ENCODE measurements at regions not wholly inside any gene's neighbourhood (a gene's known extent, or its start where the extent isn't known, plus 50 kb on each side); places are given as distances from the start of the nearest gene placed in this dataset.

DNA sequence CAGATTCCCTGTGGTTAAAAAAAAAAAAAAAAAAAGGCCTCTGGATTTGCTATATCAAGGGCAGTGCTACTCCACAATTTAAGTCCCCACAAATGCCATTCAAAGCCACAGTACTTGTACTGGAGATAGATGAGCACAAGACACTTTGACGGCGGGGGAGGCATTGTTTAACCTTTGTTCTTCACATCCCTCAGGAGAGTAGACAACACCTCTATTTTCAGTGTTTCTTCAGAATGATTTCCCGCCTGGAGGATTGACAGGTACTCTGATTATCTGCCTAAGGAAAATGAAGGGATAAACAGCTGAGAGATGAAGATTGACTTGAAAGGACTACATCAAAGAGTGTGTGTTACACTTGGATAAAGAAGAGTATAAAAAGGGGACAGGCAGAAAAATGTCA is 58.7 kb downstream of the OTOL1 start:
- H3K4me2 ChIP-seq (ENCODE audit: low read depth, low read length, poor library complexity, severe bottlenecking), result no peak overlapping the region
- H2AFZ ChIP-seq (ENCODE audit: low read length), result no peak overlapping the region
- no peaks in the 10 kb centered on the region for H4K20me1 ChIP-seq (ENCODE audit: insufficient read depth, low read length, poor library complexity, severe bottlenecking)
- H3K4me1 ChIP-seq (ENCODE audit: insufficient read depth, low read length, poor library complexity, severe bottlenecking), result peaks cover 12% of the 10 kb centered on the region
- H3K36me3 ChIP-seq (ENCODE audit: insufficient read depth, low read length), result no peaks in the 10 kb centered on the region
- no peaks in the 10 kb centered on the region for H3F3A ChIP-seq (ENCODE audit: low read depth)
- H3K79me2 ChIP-seq (ENCODE audit: insufficient read depth, low read length), result no peaks in the 10 kb centered on the region
- H3K27me3 ChIP-seq (ENCODE audit: insufficient read depth, low read length, poor library complexity, severe bottlenecking), result no peaks in the 10 kb centered on the region
- TF ChIP-seq, protein P1, sequence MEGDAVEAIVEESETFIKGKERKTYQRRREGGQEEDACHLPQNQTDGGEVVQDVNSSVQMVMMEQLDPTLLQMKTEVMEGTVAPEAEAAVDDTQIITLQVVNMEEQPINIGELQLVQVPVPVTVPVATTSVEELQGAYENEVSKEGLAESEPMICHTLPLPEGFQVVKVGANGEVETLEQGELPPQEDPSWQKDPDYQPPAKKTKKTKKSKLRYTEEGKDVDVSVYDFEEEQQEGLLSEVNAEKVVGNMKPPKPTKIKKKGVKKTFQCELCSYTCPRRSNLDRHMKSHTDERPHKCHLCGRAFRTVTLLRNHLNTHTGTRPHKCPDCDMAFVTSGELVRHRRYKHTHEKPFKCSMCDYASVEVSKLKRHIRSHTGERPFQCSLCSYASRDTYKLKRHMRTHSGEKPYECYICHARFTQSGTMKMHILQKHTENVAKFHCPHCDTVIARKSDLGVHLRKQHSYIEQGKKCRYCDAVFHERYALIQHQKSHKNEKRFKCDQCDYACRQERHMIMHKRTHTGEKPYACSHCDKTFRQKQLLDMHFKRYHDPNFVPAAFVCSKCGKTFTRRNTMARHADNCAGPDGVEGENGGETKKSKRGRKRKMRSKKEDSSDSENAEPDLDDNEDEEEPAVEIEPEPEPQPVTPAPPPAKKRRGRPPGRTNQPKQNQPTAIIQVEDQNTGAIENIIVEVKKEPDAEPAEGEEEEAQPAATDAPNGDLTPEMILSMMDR (conservative IDR thresholded peaks at IDR 0.05; ENCODE audit: low read length), result no peak
- TF ChIP-seq EZH2phosphoT487 (IDR thresholded peaks at IDR 0.05; ENCODE audit: borderline replicate concordance), result no peak
- H3K9me2 ChIP-seq (replicated peaks; ENCODE audit: low read depth, low read length), result no peaks in the 10 kb centered on the region
- no peak overlapping the region for H3K9ac ChIP-seq (ENCODE audit: low read depth, low read length, poor library complexity, severe bottlenecking)
- no peaks in the 10 kb centered on the region for H3K9me3 ChIP-seq (ENCODE audit: insufficient read depth, low read depth, low read length)
- no peak overlapping the region for H3K4me3 ChIP-seq (ENCODE audit: low read length, poor library complexity, severe bottlenecking)

DNA sequence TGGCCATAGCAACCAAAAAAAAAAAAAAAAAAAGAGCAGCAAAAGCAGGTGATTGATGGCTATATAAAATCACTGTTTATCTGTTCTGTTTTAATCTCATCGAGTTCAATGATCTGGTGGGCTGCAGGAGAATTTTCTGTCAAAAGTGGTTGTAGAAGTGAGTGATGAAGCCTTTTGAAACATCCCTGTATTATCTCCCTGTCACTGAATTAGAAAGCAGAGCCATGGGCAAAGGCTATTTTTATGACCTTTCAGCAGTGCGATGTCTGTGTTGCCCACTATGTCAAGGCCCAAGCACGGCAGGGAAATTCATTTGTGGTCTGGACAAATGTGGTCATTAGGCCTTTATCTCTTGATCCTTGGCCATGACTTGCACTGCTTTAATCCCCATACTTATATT is 59.9 kb downstream of the OTOL1 start:
- H3K27me3 ChIP-seq (ENCODE audit: insufficient read depth, low read length, poor library complexity, severe bottlenecking), result no peaks in the 10 kb centered on the region
- no peaks in the 10 kb centered on the region for H3K36me3 ChIP-seq (ENCODE audit: insufficient read depth, low read length)
- H3K9ac ChIP-seq (ENCODE audit: low read depth, low read length, poor library complexity, severe bottlenecking), result no peak overlapping the region
- no peak overlapping the region for H2AFZ ChIP-seq (ENCODE audit: low read length)
- TF ChIP-seq, protein P1 (conservative IDR thresholded peaks at IDR 0.05; ENCODE audit: low read length), result no peak
- H3K9me2 ChIP-seq (replicated peaks; ENCODE audit: low read depth, low read length), result no peaks in the 10 kb centered on the region
- H3K9me3 ChIP-seq (ENCODE audit: insufficient read depth, low read depth, low read length), result no peaks in the 10 kb centered on the region
- peaks cover 12% of the 10 kb centered on the region for H3K4me1 ChIP-seq (ENCODE audit: insufficient read depth, low read length, poor library complexity, severe bottlenecking)
- no peak overlapping the region for H3K4me2 ChIP-seq (ENCODE audit: low read depth, low read length, poor library complexity, severe bottlenecking)
- H3F3A ChIP-seq (ENCODE audit: low read depth), result no peaks in the 10 kb centered on the region
- no peaks in the 10 kb centered on the region for H4K20me1 ChIP-seq (ENCODE audit: insufficient read depth, low read length, poor library complexity, severe bottlenecking)
- H3K79me2 ChIP-seq (ENCODE audit: insufficient read depth, low read length), result no peaks in the 10 kb centered on the region
- no peak overlapping the region for H3K4me3 ChIP-seq (ENCODE audit: low read length, poor library complexity, severe bottlenecking)

DNA sequence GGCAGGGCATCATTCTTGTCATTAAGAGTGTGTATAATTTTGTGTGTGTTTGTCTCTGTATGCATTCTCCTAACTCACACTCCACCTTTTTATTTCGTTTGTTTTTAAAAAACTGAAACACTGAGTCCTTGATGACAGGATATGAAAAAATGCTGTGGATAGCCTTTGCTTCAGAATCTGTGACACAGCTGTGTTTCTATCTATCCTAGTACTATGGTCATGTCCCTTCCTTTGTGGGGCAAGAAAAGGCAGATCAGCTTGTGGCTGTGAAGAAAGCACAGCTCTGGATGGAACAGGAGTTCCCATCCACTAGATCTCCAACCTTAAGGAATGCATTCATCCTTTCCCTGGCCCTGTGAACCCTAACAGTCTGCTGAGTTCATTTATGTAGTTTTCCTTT is 60.3 kb downstream of the OTOL1 start:
- Histone ChIP-seq H3K9me2 (replicated peaks; ENCODE audit: low read depth, low read length) (no peaks in the 10 kb centered on the region), H3K9ac (ENCODE audit: low read depth, low read length, poor library complexity, severe bottlenecking) (no peak overlapping the region), H3K27me3 (ENCODE audit: insufficient read depth, low read length, poor library complexity, severe bottlenecking) (no peaks in the 10 kb centered on the region), H3K4me1 (ENCODE audit: insufficient read depth, low read length, poor library complexity, severe bottlenecking) (peaks cover 12% of the 10 kb centered on the region), H3F3A (ENCODE audit: low read depth) (no peaks in the 10 kb centered on the region), H3K36me3 (ENCODE audit: insufficient read depth, low read length) (no peaks in the 10 kb centered on the region), H4K20me1 (ENCODE audit: insufficient read depth, low read length, poor library complexity, severe bottlenecking) (no peaks in the 10 kb centered on the region), H3K4me3 (ENCODE audit: low read length, poor library complexity, severe bottlenecking) (no peak overlapping the region), H3K9me3 (ENCODE audit: insufficient read depth, low read depth, low read length) (no peaks in the 10 kb centered on the region), H2AFZ (ENCODE audit: low read length) (no peak overlapping the region), H3K4me2 (ENCODE audit: low read depth, low read length, poor library complexity, severe bottlenecking) (no peak overlapping the region), H3K79me2 (ENCODE audit: insufficient read depth, low read length) (no peaks in the 10 kb centered on the region)
- TF ChIP-seq EZH2phosphoT487 (IDR thresholded peaks at IDR 0.05; ENCODE audit: borderline replicate concordance), result no peak
- TF ChIP-seq, protein P1 (conservative IDR thresholded peaks at IDR 0.05; ENCODE audit: low read length), result no peak

All from Loucy (cell line).